Neutrophil (primary cell): ENCODE measurements at regions not wholly inside any gene's neighbourhood (a gene's known extent, or its start where the extent isn't known, plus 50 kb on each side); places are given as distances from the start of the nearest gene placed in this dataset.

Source experiments
- H3K27ac ChIP-seq: fragments of 200-600 bp; sonication (generic); 2 replicates; pipeline ENCODE4 v1.5.1; 2016; ENCODE audit warnings: mild to moderate bottlenecking, moderate library complexity
- H3K27me3 ChIP-seq: fragments of 200-600 bp; sonication (generic); 2 replicates; pipeline ENCODE4 v1.6.0; 2016; ENCODE audit warnings: mild to moderate bottlenecking
- H3K36me3 ChIP-seq: fragments of 200-600 bp; sonication (generic); 2 replicates; pipeline ENCODE4 v1.5.1; 2017
- H3K4me1 ChIP-seq, 2 experiments: fragments of 200-600 bp in 1 of 2; sonication (generic) in 1 of 2; 1 replicate in 1 of 2; 2 replicates in 1 of 2; pipeline versions ENCODE4 v1.5.1 to v1.6.1; 2013 to 2016; ENCODE audit warnings: low read depth in 1 of 2, low read length in 1 of 2, mild to moderate bottlenecking in 1 of 2, moderate library complexity in 1 of 2; ENCODE audit not compliant: control insufficient read depth in 1 of 2, insufficient read depth in 1 of 2
- H3K4me3 ChIP-seq, 2 experiments: fragments of 200-600 bp in 1 of 2; sonication (generic) in 1 of 2; 1 replicate in 1 of 2; 2 replicates in 1 of 2; pipeline ENCODE4 v1.5.1; 2013 to 2016; ENCODE audit warnings: low read depth in 1 of 2, low read length in 1 of 2, mild to moderate bottlenecking in 1 of 2, moderate library complexity in 1 of 2
- H3K9me3 ChIP-seq: fragments of 200-600 bp; sonication (generic); 2 replicates; pipeline ENCODE4 v1.5.1; 2016
- CTCF ChIP-seq: fragments of 200-600 bp; sonication (generic); IDR thresholded peaks from 2 replicates; pipeline ENCODE4 v1.5.1; 2016; ENCODE audit warnings: antibody characterized with exemption

GRCh38 chr2:119062652-119063051 is 95.9 kb downstream of the C1QL2 start:
- H3K27ac ChIP-seq: no peak overlapping the region
- no peaks in the 10 kb centered on the region for H3K4me1 ChIP-seq
- H3K4me3 ChIP-seq: no peak overlapping the region
- no peaks in the 10 kb centered on the region for H3K9me3 ChIP-seq
- peaks cover 49% of the 10 kb centered on the region for H3K27me3 ChIP-seq
- TF ChIP-seq CTCF: no peak
- no peaks in the 10 kb centered on the region for H3K36me3 ChIP-seq

- H3K27me3 ChIP-seq: peaks cover 49% of the 10 kb centered on the region
- H3K4me1 ChIP-seq: no peaks in the 10 kb centered on the region
- H3K4me3 ChIP-seq: no peak overlapping the region
- no peak overlapping the region for H3K27ac ChIP-seq
- TF ChIP-seq CTCF: no peak
- no peaks in the 10 kb centered on the region for H3K9me3 ChIP-seq
- no peaks in the 10 kb centered on the region for H3K36me3 ChIP-seq
These were observed 96.4 kb downstream of the C1QL2 start for GRCh38 chr2:119062179-119062578.

GRCh38 chr2:119059940-119060339 is 98.6 kb downstream of the C1QL2 start:
- H3K27me3 ChIP-seq: peaks cover 30% of the 10 kb centered on the region
- no peaks in the 10 kb centered on the region for H3K36me3 ChIP-seq
- H3K27ac ChIP-seq: no peak overlapping the region
- H3K4me1 ChIP-seq: no peaks in the 10 kb centered on the region
- no peak overlapping the region for H3K4me3 ChIP-seq
- TF ChIP-seq CTCF: no peak
- no peaks in the 10 kb centered on the region for H3K9me3 ChIP-seq

- H3K4me3 ChIP-seq: no peak overlapping the region
- no peaks in the 10 kb centered on the region for H3K9me3 ChIP-seq
- no peak overlapping the region for H3K27ac ChIP-seq
- no peak for TF ChIP-seq CTCF
- no peaks in the 10 kb centered on the region for H3K36me3 ChIP-seq
- no peaks in the 10 kb centered on the region for H3K4me1 ChIP-seq
- H3K27me3 ChIP-seq: peaks cover 30% of the 10 kb centered on the region
These were observed 99.3 kb downstream of the C1QL2 start for GRCh38 chr2:119059287-119059686.

GRCh38 chr2:119053700-119054436 is 104.7 kb downstream of the C1QL2 start:
- TF ChIP-seq CTCF: no peak
- H3K4me1 ChIP-seq: no peaks in the 10 kb centered on the region
- peaks cover 11% of the 10 kb centered on the region for H3K27me3 ChIP-seq
- no peak overlapping the region for H3K4me3 ChIP-seq
- no peaks in the 10 kb centered on the region for H3K36me3 ChIP-seq
- H3K9me3 ChIP-seq: no peaks in the 10 kb centered on the region
- no peak overlapping the region for H3K27ac ChIP-seq
